ENCODE measurements at regions not wholly inside any gene's neighbourhood (a gene's known extent, or its start where the extent isn't known, plus 50 kb on each side); places are given as distances from the start of the nearest gene placed in this dataset.

GRCh38 chr1:29655145-29655544, 418.8 kb downstream of the PTPRU start:
- DNase-seq (ENCODE audit: extremely low read depth in 1 of 2, low read depth in 1 of 2), result no peak

DNA sequence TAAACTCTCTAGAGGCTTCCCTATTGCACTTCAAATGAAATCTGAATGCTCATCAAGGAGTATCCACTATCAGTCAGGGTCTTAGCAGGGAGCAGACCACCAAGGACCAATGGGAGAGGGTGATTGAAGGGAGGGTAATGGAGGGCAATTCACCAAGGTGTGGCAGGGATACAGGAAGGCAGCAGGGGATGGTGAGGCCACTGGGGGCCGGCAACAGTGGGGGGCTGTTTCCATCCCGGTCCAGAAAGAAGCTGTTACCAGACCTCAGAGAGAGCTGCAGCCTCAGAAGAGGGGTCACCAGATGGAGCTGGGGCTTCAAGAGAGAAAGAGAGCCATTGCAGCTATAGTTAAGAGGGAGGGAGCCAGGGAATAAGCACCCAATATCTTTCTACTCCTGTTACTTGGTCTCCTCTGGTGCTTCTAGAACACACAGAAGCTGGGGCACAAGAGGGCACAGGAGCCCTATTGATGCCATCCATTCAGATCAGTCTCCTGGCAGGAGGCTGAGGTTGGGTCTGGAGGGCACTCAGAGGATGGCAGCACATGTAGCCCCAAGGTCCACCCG, 417.6 kb downstream of the PTPRU start:
- DNase-seq (ENCODE audit: extremely low read depth in 1 of 2, low read depth in 1 of 2), result no peak

- DNase-seq (ENCODE audit: extremely low read depth in 1 of 2, low read depth in 1 of 2), result no peak
These were observed 416.9 kb downstream of the PTPRU start for GRCh38 chr1:29653034-29653810.

DNA sequence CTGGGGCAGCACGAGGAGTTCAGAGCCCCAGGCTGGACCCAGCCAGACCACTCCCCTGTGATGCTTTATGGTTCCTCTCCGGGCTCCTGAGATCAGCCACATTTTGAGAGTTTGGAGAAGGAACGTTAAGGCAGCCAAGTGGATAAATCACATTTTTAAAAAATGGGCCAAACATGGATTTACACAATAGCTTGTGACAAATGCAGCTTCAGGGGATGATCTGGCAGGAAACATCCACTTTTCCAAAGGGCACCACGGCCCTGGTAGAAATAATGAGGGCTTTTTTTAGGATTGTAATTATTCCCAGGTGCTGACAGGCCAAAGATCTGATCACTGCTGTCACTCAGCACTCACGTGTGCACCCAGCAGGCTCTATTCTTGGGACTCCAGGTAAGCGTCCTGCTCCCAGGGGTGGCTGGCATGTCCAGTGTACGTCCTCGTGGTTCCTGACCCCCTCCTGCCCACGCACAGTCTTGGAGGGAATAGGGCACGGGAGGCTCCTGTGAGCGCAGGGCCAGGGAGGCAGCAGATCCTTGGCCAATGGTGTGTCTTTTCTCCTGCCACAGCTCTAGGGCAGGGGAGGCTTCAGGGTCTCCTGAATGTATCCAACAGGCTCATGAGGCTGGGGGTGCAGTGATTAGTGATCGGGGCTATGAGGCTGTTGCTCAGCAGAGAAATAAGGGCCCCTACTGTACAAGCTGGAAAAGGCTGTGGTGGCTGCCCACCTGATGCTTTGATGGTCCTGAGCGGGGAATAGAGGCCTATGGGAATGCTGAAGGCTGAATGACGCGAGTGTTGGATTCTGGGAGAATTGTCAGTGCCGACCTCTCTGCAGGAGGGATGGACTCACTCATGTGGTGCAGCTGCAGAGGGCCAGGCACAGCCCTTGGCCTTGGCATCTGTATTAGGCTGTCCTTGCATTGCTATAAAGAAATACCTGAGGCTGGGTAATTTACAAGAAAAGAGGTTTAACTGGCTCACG, 415.7 kb downstream of the PTPRU start:
- no peak for DNase-seq (ENCODE audit: extremely low read depth in 1 of 2, low read depth in 1 of 2)

- no peak for DNase-seq (ENCODE audit: extremely low read depth in 1 of 2, low read depth in 1 of 2)
These were observed 414.9 kb downstream of the PTPRU start for GRCh38 chr1:29651246-29651645.

DNA sequence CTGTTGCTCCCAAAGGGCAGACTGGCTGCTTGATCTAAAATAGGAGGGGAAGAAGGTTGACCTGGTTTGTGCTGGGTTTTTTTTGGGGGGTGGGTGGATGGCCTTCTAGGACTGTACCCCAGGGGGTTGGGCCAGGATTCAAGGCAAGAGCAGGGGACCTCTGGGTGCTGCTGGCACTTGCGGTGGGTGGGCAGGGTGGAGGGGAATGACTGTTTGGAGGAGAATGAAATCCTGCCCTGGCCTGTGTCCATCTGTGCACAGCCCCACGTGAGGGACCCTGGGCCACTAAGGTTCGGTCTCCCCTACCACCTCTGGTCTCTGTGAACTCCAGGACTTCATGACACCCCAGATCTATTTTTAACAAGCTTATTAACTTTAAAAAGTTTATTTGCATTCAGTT, 414.2 kb downstream of the PTPRU start:
- no peak for DNase-seq (ENCODE audit: extremely low read depth in 1 of 2, low read depth in 1 of 2)

DNA sequence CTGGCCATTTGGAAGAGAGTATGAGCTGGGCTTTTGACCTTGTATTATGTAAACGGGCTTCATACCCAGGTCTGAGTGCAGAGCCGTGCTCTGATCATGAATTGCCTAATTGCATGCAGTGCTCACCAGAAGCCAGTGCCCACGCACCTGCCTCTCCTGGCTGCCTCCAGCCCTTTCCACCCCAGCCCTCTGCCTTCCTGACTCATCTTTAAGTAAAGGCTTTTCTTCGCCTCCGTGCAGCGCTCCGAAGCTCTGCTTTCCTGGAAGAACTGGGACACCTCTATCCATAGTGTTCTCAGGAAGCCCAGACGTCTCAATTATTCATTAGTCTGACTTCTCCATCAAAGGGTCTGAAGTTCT, 413.7 kb downstream of the PTPRU start:
- no peak for DNase-seq (ENCODE audit: extremely low read depth in 1 of 2, low read depth in 1 of 2)

DNA sequence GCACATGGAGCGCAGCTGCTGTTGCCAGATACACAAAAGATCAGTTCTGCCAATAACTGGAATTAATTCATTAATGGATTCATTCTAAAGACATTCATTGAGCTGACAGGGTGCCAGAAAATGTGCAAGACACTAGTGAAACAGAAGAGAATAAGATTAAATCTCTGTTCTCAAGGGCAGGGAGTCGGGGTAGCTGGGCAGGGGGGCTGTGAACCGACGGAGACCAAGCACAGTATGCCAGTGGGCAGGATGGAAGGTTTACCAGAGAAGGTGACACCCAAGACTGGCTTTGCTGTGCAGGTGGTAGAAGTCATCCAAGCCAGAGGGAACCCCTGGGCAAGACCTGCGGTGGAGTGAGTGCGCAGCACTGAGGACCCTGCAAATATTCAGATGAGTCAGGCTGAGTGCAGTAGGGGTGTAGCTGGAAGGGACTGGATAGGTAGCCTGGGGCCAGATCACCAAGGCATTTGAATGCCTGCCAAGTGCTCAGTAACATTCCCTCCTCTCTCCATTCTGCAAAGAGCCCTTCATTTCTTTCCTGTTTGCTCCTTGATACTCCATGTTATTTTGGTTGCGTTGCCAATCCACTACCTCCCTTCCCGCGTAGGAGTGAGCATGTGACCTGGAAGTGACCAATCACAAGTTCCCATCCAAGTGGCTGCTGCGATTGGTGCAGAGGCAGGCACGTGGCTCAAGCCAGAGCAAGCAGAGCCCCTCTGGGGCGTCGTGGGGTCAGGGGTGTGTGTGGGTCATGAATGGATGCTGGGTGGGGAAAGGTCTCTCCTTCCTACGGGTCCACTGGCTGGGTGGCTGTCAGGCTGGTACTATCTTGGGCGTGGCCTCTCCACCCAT, 413.1 kb downstream of the PTPRU start:
- no peak for DNase-seq (ENCODE audit: extremely low read depth in 1 of 2, low read depth in 1 of 2)

GRCh38 chr1:29648798-29649188, 412.5 kb downstream of the PTPRU start:
- no peak for DNase-seq (ENCODE audit: extremely low read depth in 1 of 2, low read depth in 1 of 2)

DNA sequence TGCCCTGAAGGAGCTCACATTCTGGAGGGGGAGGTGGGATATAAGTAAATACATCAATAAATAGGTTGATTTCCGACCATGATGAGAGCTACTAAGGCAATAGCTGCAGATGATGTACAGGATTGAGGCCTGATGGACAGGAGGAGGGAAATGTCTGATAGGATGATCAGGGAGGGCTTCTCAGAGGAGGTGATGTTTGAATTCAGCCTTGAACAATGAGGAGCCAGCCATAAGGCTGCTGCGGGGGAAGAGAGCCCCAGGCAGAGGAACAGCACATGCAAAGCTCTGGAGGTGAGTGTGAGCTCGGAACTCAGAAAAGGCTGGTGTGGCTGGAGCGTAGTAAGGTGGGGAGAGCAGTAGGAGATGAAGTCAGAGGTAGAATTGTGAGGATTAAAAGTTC, 411.7 kb downstream of the PTPRU start:
- no peak for DNase-seq (ENCODE audit: extremely low read depth in 1 of 2, low read depth in 1 of 2)

GRCh38 chr1:29647581-29647980, 411.3 kb downstream of the PTPRU start:
- no peak for DNase-seq (ENCODE audit: extremely low read depth in 1 of 2, low read depth in 1 of 2)

- no peak for DNase-seq (ENCODE audit: extremely low read depth in 1 of 2, low read depth in 1 of 2)
These were observed 409.9 kb downstream of the PTPRU start for GRCh38 chr1:29646161-29646775.

DNA sequence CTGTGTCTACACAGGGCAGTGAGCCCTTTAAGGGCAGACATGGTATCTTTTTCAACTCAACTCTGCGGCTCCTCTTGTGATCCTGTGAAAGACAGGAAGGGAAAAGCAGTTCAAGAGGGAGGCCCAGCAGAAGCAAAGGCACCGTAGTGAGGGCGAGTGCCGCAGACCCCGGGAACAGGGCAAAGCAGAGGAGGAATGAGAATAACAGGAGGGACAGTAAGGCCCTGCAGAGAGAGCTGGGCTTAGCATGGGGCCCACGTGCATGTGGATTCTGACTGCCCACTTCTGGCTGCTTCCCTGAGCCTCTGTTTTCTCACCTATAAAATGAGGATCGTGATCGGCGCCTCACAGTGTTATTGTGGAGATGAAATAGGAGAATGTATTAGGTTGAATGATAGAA, 409.3 kb downstream of the PTPRU start:
- no peak for DNase-seq (ENCODE audit: extremely low read depth in 1 of 2, low read depth in 1 of 2)

GRCh38 chr1:29644812-29645211, 408.5 kb downstream of the PTPRU start:
- DNase-seq (ENCODE audit: extremely low read depth in 1 of 2, low read depth in 1 of 2), result no peak

DNA sequence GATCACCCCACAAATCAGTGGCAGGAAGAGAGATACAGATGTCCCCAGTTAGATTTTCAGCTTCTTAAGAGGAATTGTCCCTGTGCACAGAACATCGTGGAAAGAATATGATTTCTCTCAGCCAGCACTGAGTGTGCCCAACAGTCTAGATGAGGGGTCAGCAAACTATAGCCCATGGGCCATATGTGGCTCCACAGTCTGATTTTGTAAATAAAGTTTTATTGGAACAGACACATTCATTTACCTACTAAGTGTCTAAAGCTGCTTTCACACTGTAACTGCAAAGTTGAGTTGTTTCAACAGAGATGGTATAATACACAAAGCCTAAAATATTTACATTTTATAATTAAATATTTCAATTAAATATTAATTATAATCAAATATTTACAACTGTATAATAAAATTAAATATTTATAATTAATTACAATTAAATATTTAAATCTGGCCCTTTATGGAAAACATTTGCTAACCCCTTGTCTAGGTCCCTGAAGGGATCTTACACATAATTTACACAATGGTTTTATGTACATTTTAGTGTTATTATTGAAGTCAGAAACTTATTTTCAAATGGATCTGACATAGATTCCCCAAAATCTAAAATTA, 407.6 kb downstream of the PTPRU start:
- no peak for DNase-seq (ENCODE audit: extremely low read depth in 1 of 2, low read depth in 1 of 2)

GRCh38 chr1:29643281-29643680, 407.0 kb downstream of the PTPRU start:
- DNase-seq (ENCODE audit: extremely low read depth in 1 of 2, low read depth in 1 of 2), result no peak

GRCh38 chr1:29642519-29642918, 406.2 kb downstream of the PTPRU start:
- DNase-seq (ENCODE audit: extremely low read depth in 1 of 2, low read depth in 1 of 2), result no peak

DNA sequence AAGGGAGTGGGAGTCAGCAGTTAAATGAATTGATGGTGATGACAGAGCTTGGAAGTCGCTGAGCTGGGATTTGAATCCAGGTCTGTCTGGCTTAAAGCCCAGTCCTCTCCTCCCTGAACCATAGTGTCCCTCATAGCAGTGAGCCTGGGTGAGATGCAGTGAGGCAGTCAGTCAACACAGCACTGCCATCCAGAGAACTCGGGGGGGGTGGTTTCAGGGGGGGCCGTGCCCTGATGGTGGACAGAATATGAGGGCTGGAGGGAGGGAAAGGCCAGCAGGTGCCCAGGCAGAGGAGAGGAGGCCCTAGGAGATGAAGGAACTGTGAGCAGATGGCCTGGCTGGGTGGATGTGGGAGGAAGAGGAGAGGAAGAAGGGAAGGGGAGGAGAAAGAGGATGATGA, 405.6 kb downstream of the PTPRU start:
- DNase-seq (ENCODE audit: extremely low read depth in 1 of 2, low read depth in 1 of 2), result no peak

DNA sequence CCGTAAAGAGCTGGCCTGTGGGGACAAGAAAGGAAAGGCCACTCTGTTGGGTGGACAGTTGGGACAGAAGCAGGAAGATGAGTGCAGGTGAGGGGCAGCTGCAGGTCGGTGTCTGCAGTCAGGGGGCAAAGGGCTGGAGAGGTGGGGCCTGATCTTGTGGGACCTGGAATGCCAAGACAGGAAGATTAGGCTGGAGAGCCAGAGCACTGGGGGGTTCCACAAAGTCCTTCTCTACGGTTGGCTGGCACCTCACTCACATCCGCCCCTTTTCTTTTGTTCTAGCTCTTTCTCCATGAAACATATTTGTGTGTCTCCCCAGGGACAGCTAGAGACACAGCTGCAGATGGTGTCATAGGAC, 404.1 kb downstream of the PTPRU start:
- no peak for DNase-seq (ENCODE audit: extremely low read depth in 1 of 2, low read depth in 1 of 2)

Measured in activated CD8-positive, alpha-beta memory T cell treated with anti-CD3 and anti-CD28 coated beads for 1 hour (primary cell).